ENCODE measurements at regions not wholly inside any gene's neighbourhood (a gene's known extent, or its start where the extent isn't known, plus 50 kb on each side); places are given as distances from the start of the nearest gene placed in this dataset.

DNA sequence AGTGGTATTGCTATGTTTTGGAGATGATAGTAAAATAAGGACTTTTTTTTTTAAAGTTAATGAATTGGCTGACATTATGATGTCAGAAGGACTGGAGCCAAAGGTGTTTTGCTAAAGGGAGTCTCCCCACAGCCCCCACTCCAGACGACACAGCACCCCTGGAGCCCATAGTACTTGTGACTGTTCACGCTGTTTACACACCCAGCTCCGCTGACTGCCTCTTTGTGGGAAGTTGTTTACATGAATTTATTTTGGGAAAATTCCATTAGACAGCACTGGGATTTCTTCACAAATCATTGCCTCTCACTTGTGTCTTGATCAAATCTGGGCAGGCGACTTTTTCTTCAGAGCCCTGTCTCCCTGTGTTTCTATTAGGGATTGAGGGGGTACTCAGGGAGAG lies 108.6 kb downstream of the C17orf67 start:
- Histone ChIP-seq H4K20me1 (replicated peaks in 1 of 2; ENCODE audit: control insufficient read depth in 1 of 2, insufficient read depth in 2 of 2, low read length in 2 of 2) (no peaks in the 10 kb centered on the region), H3K4ac (replicated peaks; ENCODE audit: insufficient read length, low read depth, low read length) (no peak overlapping the region), H4K8ac (ENCODE audit: extremely low read depth, insufficient read depth, low read length) (no peak overlapping the region), H4K5ac (ENCODE audit: insufficient read length, low read depth, low read length) (no peak overlapping the region), H3K23me2 (ENCODE audit: low read depth, low read length) (peaks cover 2% of the 10 kb centered on the region; the same call in 1 of the 2 replicates), H2BK20ac (ENCODE audit: low read length) (no peak overlapping the region), H2BK120ac (replicated peaks; ENCODE audit: low read depth, low read length) (no peak overlapping the region), H3K56ac (replicated peaks; ENCODE audit: insufficient read length, low read depth, low read length) (no peak overlapping the region), H3K36me3 (ENCODE audit: control insufficient read depth in 2 of 4, insufficient read depth in 4 of 4, low read length in 3 of 4) (no peaks in the 10 kb centered on the region), H2AFZ (ENCODE audit: low read length) (no peak overlapping the region), H2BK15ac (ENCODE audit: low read length) (no peak overlapping the region), H3K4me3 (ENCODE audit: extremely low read depth in 1 of 4, insufficient read depth in 2 of 4, low read depth in 3 of 4, low read length in 4 of 4) (no peak overlapping the region), H3K9me3 (ENCODE audit: insufficient read depth in 2 of 2, low read depth in 1 of 2, low read length in 1 of 2) (no peaks in the 10 kb centered on the region), H3K27me3 (replicated peaks in 1 of 4; ENCODE audit: control insufficient read depth in 3 of 4, extremely low read depth in 1 of 4, insufficient read depth in 3 of 4, low read length in 3 of 4) (no peaks in the 10 kb centered on the region), H3K14ac (ENCODE audit: insufficient read length) (no peak overlapping the region), H2AK5ac (ENCODE audit: low read depth, low read length) (no peak overlapping the region), H2BK5ac (ENCODE audit: low read depth, low read length) (no peak overlapping the region), H3K9ac (replicated peaks in 1 of 4; ENCODE audit: extremely low read depth in 1 of 4, low read depth in 3 of 4, low read length in 3 of 4) (no peak overlapping the region), H3K23ac (ENCODE audit: insufficient read length) (no peak overlapping the region), H3K4me1 (replicated peaks in 1 of 4; ENCODE audit: control insufficient read depth in 3 of 4, insufficient read depth in 4 of 4, low read length in 3 of 4) (no peaks in the 10 kb centered on the region), H3K18ac (ENCODE audit: extremely low read depth, low read length) (no peak overlapping the region), H2BK12ac (ENCODE audit: low read depth, low read length) (no peak overlapping the region), H3K27ac (ENCODE audit: low read depth, low read length) (no peak overlapping the region), H3K79me2 (ENCODE audit: control insufficient read depth in 1 of 2, insufficient read depth in 2 of 2, low read length in 2 of 2) (no peaks in the 10 kb centered on the region), H3K4me2 (ENCODE audit: insufficient read depth in 1 of 2, low read depth in 2 of 2, low read length in 2 of 2) (no peak overlapping the region), H3K79me1 (ENCODE audit: low read depth, low read length) (no peaks in the 10 kb centered on the region), H4K91ac (replicated peaks; ENCODE audit: insufficient read length, low read length) (no peak overlapping the region)
- ChIA-PET CTCF (ENCODE audit: partially characterized antibody) (interaction anchor here (0.6 to 3.4 kb wide), 5 partner anchors 9 to 271 kb away, joined by 3 to 19 read pairs (median 4); no protein-coding TSS in a partner anchor), POLR2A (ENCODE audit: partially characterized antibody) (no interaction called here)
- TF ChIP-seq SAP30 (IDR thresholded peaks at IDR 0.05; ENCODE audit: insufficient read depth, insufficient replicate concordance, low read length): no peak
- WGBS, 2 experiments (ENCODE audit: extremely low coverage in 1 of 2, insufficient coverage in 1 of 2, insufficient read length in 1 of 2, insufficient replicate concordance in 2 of 2, low coverage in 1 of 2, low lambda C conversion rate in 2 of 2, missing lambda C conversion rate in 1 of 2): 92% methylated on average over 4 of the region's 4 CpGs; no CpG with 5 or more reads in 1 of the 2 experiments
- FAIRE-seq (no peak), DNase-seq (ENCODE audit: low read depth in 1 of 2, low spot score in 2 of 2) (no peak)
